ENCODE measurements at regions not wholly inside any gene's neighbourhood (a gene's known extent, or its start where the extent isn't known, plus 50 kb on each side); places are given as distances from the start of the nearest gene placed in this dataset.
A peak's percentile ranks its signal among the peaks of the same experiment; 100 is the strongest.

DNA sequence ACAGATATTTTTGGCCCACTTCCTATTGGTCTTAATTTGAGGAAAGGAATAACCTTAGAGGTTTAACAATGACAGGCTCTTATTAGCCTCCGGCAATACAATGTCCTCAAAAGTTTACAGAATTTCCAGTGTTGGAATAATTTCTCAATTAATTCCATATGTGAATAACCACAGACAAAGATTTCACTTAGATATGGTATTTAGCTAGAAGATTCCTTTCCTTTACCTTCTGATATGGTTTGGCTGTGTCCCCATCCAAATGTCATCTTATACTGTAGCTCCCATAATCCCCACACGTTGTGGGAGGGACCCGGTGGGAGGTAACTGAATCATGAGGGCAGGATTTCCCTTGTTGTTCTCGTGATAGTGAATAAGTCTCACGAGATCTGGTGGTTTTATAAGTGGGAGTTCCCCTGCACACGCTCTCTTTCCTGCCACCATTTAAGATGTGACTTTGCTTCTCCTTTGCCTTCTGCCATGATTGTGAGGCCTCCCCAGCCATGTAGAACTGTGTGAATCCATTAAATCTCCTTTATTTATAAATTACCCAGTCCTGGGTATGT lies 54.9 kb upstream of the RGS7 start:
- Mint-ChIP-seq H3K9me3 (ENCODE audit: unreplicated experiment) (peaks cover 4% of the 10 kb centered on the region), H3K4me3 (ENCODE audit: unreplicated experiment) (no peak overlapping the region), H3K27ac (ENCODE audit: unreplicated experiment) (peak overlapping the region; percentile 72), H3K36me3 (ENCODE audit: unreplicated experiment) (no peaks in the 10 kb centered on the region), H3K4me1 (ENCODE audit: unreplicated experiment) (peaks cover 42% of the 10 kb centered on the region), H3K27me3 (ENCODE audit: unreplicated experiment) (no peaks in the 10 kb centered on the region)
- TF ChIP-seq, protein P1, sequence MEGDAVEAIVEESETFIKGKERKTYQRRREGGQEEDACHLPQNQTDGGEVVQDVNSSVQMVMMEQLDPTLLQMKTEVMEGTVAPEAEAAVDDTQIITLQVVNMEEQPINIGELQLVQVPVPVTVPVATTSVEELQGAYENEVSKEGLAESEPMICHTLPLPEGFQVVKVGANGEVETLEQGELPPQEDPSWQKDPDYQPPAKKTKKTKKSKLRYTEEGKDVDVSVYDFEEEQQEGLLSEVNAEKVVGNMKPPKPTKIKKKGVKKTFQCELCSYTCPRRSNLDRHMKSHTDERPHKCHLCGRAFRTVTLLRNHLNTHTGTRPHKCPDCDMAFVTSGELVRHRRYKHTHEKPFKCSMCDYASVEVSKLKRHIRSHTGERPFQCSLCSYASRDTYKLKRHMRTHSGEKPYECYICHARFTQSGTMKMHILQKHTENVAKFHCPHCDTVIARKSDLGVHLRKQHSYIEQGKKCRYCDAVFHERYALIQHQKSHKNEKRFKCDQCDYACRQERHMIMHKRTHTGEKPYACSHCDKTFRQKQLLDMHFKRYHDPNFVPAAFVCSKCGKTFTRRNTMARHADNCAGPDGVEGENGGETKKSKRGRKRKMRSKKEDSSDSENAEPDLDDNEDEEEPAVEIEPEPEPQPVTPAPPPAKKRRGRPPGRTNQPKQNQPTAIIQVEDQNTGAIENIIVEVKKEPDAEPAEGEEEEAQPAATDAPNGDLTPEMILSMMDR (IDR thresholded peaks at IDR 0.05) = no peak
- DNase-seq (ENCODE audit: extremely low spot score, unreplicated experiment) = no peak

DNA sequence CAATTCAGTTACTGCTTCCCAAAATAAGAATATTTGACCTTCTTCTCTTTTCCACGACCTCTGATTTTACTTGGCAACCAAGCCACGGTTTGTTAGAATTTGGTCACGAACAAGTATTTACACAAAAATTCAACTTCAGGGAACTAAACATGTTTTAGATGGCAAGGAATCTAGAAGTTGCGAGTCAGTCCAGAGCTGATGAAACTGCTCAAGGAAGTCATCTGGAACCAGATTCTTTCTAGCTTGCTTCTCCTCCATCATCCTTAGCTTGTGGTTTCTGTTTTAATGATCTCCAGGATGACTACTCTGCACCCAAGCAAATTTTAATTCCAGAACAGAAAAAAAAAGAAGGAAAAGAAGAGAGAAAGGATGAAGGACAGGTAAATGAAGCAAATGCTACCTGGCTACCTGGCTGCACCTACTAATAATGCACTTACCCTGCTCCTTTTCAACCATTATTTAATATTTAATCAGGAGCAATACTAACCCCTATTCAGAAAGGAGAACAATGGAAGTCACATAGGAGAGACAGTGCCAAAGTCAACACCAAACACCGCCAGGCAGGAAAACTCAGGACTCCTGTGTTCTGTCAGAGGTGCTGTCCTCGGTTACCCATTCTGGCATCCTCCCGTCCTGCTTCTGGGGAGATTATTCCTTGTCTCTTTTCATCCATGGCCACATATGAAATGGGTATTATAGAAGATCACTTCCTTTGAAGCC lies 54.2 kb upstream of the RGS7 start:
- H3K4me1 Mint-ChIP-seq (ENCODE audit: unreplicated experiment) = peaks cover 42% of the 10 kb centered on the region
- peaks cover 4% of the 10 kb centered on the region for H3K9me3 Mint-ChIP-seq (ENCODE audit: unreplicated experiment)
- no peaks in the 10 kb centered on the region for H3K36me3 Mint-ChIP-seq (ENCODE audit: unreplicated experiment)
- no peak overlapping the region for H3K4me3 Mint-ChIP-seq (ENCODE audit: unreplicated experiment)
- no peak for DNase-seq (ENCODE audit: extremely low spot score, unreplicated experiment)
- peak overlapping the region; percentile 72 for H3K27ac Mint-ChIP-seq (ENCODE audit: unreplicated experiment)
- H3K27me3 Mint-ChIP-seq (ENCODE audit: unreplicated experiment) = no peaks in the 10 kb centered on the region
- TF ChIP-seq, protein P1 (IDR thresholded peaks at IDR 0.05) = no peak

DNA sequence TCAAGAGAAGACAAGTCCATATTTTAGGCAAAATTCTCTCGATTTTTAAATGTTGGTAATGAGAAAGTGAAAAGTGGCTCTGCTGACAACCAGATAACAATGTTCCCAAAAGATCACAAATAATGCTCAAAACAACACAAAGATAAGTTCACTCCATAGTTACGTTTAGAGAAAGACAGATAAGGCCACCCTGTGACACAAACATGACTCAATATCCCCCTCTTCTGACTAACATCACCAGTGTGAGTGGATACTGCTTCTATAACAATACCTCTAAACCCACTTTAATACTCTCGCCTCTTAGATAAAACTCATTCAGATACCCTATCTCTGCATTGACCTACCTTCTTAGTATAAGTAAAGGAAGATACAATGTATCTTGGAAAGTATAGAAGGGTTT lies 51.2 kb upstream of the RGS7 start:
- H3K9me3 Mint-ChIP-seq (ENCODE audit: unreplicated experiment) = peaks cover 4% of the 10 kb centered on the region
- no peak overlapping the region for H3K27ac Mint-ChIP-seq (ENCODE audit: unreplicated experiment)
- DNase-seq (ENCODE audit: extremely low spot score, unreplicated experiment) = no peak
- no peaks in the 10 kb centered on the region for H3K27me3 Mint-ChIP-seq (ENCODE audit: unreplicated experiment)
- H3K4me1 Mint-ChIP-seq (ENCODE audit: unreplicated experiment) = peaks cover 22% of the 10 kb centered on the region
- TF ChIP-seq, protein P1 (IDR thresholded peaks at IDR 0.05) = peak; percentile 59
- H3K4me3 Mint-ChIP-seq (ENCODE audit: unreplicated experiment) = no peak overlapping the region
- H3K36me3 Mint-ChIP-seq (ENCODE audit: unreplicated experiment) = no peaks in the 10 kb centered on the region
